KMS-11 (cell line): ENCODE measurements at regions not wholly inside any gene's neighbourhood (a gene's known extent, or its start where the extent isn't known, plus 50 kb on each side); places are given as distances from the start of the nearest gene placed in this dataset.

Experiments
- H2AFZ ChIP-seq: fragments of 200-600 bp; sonication (generic); 2 replicates; pipeline ENCODE4 v1.6.1; 2016; ENCODE audit warnings: antibody characterized with exemption, mixed run types, low read depth
- H3K27ac ChIP-seq: fragments of 200-600 bp; sonication (generic); 2 replicates; pipeline ENCODE4 v1.6.1; 2016; ENCODE audit warnings: mild to moderate bottlenecking, mixed run types
- H3K27me3 ChIP-seq: fragments of 200-600 bp; sonication (generic); 2 replicates; pipeline ENCODE4 v1.6.1; 2017; ENCODE audit warnings: mild to moderate bottlenecking, low read depth, mixed run types, moderate library complexity; ENCODE audit not compliant: insufficient read depth
- H3K36me3 ChIP-seq: fragments of 200-600 bp; sonication (generic); 2 replicates; pipeline ENCODE4 v1.6.1; 2017; ENCODE audit warnings: mild to moderate bottlenecking, mixed run types; ENCODE audit not compliant: insufficient read depth
- H3K4me1 ChIP-seq: fragments of 200-600 bp; sonication (generic); 2 replicates; pipeline ENCODE4 v1.6.1; 2016; ENCODE audit warnings: mild to moderate bottlenecking, low read depth, mixed run types; ENCODE audit not compliant: poor library complexity, severe bottlenecking
- H3K4me2 ChIP-seq: fragments of 200-600 bp; sonication (generic); 2 replicates; pipeline ENCODE4 v1.7.0; 2016; ENCODE audit warnings: mild to moderate bottlenecking, mixed run types
- H3K4me3 ChIP-seq: fragments of 200-600 bp; sonication (generic); IDR thresholded peaks from 2 replicates; pipeline ENCODE4 v1.6.1; 2017; ENCODE audit warnings: low read depth, low read length, mixed read lengths; ENCODE audit not compliant: insufficient read depth
- H3K79me2 ChIP-seq: fragments of 200-600 bp; sonication (generic); 2 replicates; pipeline ENCODE4 v1.6.1; 2016; ENCODE audit warnings: low read depth, mixed run types; ENCODE audit not compliant: insufficient read depth
- H3K9ac ChIP-seq: fragments of 200-600 bp; sonication (generic); 2 replicates; pipeline ENCODE4 v1.6.1; 2016; ENCODE audit warnings: mild to moderate bottlenecking, mixed run types
- H4K20me1 ChIP-seq: fragments of 200-600 bp; sonication (generic); 2 replicates; pipeline ENCODE4 v1.6.1; 2016; ENCODE audit warnings: mild to moderate bottlenecking, mixed run types; ENCODE audit not compliant: insufficient read depth
- TF ChIP-seq, protein P1 (sequence below): fragments of 200-600 bp; sonication (generic); conservative IDR thresholded peaks from 2 replicates; pipeline ENCODE4 v1.6.1; 2017; ENCODE audit warnings: low read depth, mild to moderate bottlenecking, antibody characterized with exemption, low read length, moderate library complexity, mixed read lengths

DNA sequence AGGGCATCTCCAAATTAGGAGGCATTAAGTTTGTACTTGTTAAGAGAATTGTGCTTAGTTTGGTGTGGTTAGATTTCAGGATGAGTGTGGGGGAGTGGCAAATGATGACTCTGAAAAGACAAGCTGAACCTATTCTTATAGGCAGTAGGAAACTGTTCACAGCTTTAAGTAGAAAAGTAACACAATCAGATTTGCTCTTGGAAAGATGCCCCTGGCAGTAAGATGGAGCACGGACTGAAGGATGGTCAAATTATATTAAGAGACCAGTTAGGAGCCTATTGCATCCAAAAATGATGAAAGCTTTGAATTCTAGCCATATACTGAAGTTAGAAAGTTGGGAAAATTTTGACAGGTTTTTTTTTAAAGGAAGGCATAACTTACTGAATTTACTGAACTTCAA is 254.2 kb upstream of the MEF2C start:
- Histone ChIP-seq H3K79me2 (no peaks in the 10 kb centered on the region), H3K9ac (no peak overlapping the region), H3K4me2 (no peak overlapping the region), H3K36me3 (no peaks in the 10 kb centered on the region), H3K27ac (no peak overlapping the region), H3K4me3 (no peak overlapping the region), H3K4me1 (no peaks in the 10 kb centered on the region), H4K20me1 (no peaks in the 10 kb centered on the region), H2AFZ (no peak overlapping the region), H3K27me3 (no peaks in the 10 kb centered on the region)
- TF ChIP-seq, protein P1, sequence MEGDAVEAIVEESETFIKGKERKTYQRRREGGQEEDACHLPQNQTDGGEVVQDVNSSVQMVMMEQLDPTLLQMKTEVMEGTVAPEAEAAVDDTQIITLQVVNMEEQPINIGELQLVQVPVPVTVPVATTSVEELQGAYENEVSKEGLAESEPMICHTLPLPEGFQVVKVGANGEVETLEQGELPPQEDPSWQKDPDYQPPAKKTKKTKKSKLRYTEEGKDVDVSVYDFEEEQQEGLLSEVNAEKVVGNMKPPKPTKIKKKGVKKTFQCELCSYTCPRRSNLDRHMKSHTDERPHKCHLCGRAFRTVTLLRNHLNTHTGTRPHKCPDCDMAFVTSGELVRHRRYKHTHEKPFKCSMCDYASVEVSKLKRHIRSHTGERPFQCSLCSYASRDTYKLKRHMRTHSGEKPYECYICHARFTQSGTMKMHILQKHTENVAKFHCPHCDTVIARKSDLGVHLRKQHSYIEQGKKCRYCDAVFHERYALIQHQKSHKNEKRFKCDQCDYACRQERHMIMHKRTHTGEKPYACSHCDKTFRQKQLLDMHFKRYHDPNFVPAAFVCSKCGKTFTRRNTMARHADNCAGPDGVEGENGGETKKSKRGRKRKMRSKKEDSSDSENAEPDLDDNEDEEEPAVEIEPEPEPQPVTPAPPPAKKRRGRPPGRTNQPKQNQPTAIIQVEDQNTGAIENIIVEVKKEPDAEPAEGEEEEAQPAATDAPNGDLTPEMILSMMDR, result no peak

DNA sequence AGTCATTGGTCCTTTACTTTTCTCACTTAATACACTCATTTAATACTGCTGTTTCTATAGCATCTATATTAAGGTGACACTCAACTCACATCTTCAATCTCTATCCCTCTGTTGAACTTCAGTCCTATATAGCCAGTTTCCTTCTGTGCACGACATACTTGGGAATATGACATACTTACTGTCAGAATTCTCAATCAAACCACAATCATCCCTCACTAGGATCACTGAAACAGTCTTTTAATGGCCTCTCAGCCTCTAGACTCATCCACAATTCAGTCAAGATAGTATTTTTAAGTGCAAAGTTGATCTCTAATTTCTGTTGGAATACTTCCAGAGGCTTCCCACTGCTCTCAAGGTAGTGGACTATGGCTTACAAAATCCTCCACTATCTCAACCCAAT is 251.0 kb upstream of the MEF2C start:
- Histone ChIP-seq H3K9ac (no peak overlapping the region), H3K36me3 (no peaks in the 10 kb centered on the region), H3K27ac (no peak overlapping the region), H2AFZ (no peak overlapping the region), H3K27me3 (no peaks in the 10 kb centered on the region), H3K4me3 (no peak overlapping the region), H3K79me2 (no peaks in the 10 kb centered on the region), H4K20me1 (no peaks in the 10 kb centered on the region), H3K4me1 (no peaks in the 10 kb centered on the region), H3K4me2 (no peak overlapping the region)
- TF ChIP-seq, protein P1, result no peak

DNA sequence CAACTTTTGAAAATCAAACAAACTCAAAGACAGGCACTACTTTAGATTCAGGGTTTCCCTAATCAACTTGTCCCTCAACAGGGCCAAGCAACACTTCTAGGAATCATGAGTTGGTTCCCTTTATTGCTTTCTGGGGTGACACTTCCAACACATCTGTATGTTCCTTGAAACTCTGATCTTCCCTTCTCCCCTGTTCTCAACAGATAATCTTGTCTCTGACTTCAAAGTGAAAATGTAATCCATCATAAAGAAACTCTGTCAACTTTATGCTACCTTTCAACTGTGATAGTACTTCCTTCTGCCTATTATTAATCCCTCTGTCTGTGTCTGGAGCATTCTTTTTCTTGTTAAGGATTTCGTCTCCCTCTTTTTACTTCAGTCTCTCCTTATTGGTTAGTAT is 250.1 kb upstream of the MEF2C start:
- Histone ChIP-seq H3K4me1 (no peaks in the 10 kb centered on the region), H3K36me3 (no peaks in the 10 kb centered on the region), H3K4me3 (no peak overlapping the region), H3K4me2 (no peak overlapping the region), H2AFZ (no peak overlapping the region), H4K20me1 (no peaks in the 10 kb centered on the region), H3K9ac (no peak overlapping the region), H3K27ac (no peak overlapping the region), H3K27me3 (no peaks in the 10 kb centered on the region), H3K79me2 (no peaks in the 10 kb centered on the region)
- TF ChIP-seq, protein P1, result no peak

DNA sequence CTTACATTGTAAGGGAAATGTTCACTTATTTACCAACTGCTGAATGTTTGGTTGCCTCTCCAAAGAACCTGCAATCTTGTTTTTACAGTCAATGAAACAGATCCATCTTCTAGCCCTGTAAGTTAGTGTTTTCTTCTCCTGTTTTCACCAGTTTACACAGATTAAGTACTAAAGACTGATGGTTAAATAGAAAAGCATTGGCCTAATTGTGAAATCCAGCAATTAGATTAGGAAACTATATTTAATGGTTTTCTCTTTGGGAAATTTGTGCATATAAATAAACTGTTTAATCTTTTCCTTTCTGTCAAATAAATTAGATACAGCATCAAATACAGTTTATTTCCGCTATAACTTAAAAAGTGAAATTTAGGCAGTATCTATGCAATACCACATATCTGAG is 247.9 kb upstream of the MEF2C start:
- Histone ChIP-seq H3K27me3 (no peaks in the 10 kb centered on the region), H4K20me1 (no peaks in the 10 kb centered on the region), H3K27ac (no peak overlapping the region), H3K79me2 (no peaks in the 10 kb centered on the region), H3K4me1 (no peaks in the 10 kb centered on the region), H3K4me2 (no peak overlapping the region), H2AFZ (no peak overlapping the region), H3K9ac (no peak overlapping the region), H3K4me3 (no peak overlapping the region), H3K36me3 (no peaks in the 10 kb centered on the region)
- TF ChIP-seq, protein P1, result no peak

DNA sequence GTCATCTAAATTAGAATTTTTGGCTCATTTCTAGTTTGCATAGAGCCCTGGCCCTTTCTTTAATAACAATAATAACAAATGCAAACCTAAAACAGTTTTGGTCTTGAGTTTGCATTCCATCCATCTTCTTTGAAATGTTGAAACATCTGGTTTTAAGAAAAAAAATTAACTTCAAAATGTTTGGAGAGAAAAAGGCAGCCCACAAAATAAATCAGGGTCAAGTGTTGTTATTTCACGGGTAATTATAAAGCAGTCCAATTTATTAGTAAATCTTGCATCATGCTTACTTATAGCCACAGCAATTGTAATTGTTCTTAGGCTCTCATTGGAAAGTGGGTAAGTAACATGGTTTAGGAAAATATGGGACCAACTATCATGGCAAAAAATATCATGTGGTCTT is 247.0 kb upstream of the MEF2C start:
- H3K4me2 ChIP-seq, result no peak overlapping the region
- H3K27ac ChIP-seq, result no peak overlapping the region
- H3K27me3 ChIP-seq, result no peaks in the 10 kb centered on the region
- TF ChIP-seq, protein P1, result no peak
- no peaks in the 10 kb centered on the region for H3K36me3 ChIP-seq
- H3K9ac ChIP-seq, result no peak overlapping the region
- H4K20me1 ChIP-seq, result no peaks in the 10 kb centered on the region
- H2AFZ ChIP-seq, result no peak overlapping the region
- H3K4me3 ChIP-seq, result no peak overlapping the region
- H3K79me2 ChIP-seq, result no peaks in the 10 kb centered on the region
- no peaks in the 10 kb centered on the region for H3K4me1 ChIP-seq
